GM12878 (cell line): ENCODE measurements at regions not wholly inside any gene's neighbourhood (a gene's known extent, or its start where the extent isn't known, plus 50 kb on each side); places are given as distances from the start of the nearest gene placed in this dataset.

Source experiments
- ASH2L ChIP-seq: fragments of 300-600, 200-600 bp; sonication (generic); IDR thresholded peaks from 2 replicates; pipeline ENCODE4 v1.6.1; 2017; ENCODE audit warnings: low read depth, mild to moderate bottlenecking, borderline replicate concordance
- ATF3 ChIP-seq: IDR thresholded peaks from 2 replicates; pipeline ENCODE4 v1.6.1; 2011; ENCODE audit warnings: low read depth, mild to moderate bottlenecking, low read length, moderate library complexity, borderline replicate concordance; ENCODE audit errors: extremely low read depth
- SIN3A ChIP-seq: IDR thresholded peaks from 2 replicates; pipeline ENCODE4 v1.6.1; 2012; ENCODE audit warnings: low read depth, low read length, improper control_type of control experiment
- USF1 ChIP-seq: IDR thresholded peaks from 2 replicates; pipeline ENCODE4 v1.6.1; 2011; ENCODE audit warnings: borderline replicate concordance, low read depth, mild to moderate bottlenecking, moderate library complexity, mixed read lengths, low read length; ENCODE audit not compliant: insufficient read depth; ENCODE audit errors: extremely low read length
- ZNF24 ChIP-seq: fragments of 450-650 bp; IDR thresholded peaks from 2 replicates; pipeline ENCODE4 v1.6.1; 2017; ENCODE audit warnings: antibody characterized with exemption, mild to moderate bottlenecking
- TF ChIP-seq, protein P1 (sequence below), 3 experiments: IDR thresholded peaks in 2 of 3; conservative IDR thresholded peaks in 1 of 3; 2 replicates each; pipeline ENCODE4 v1.5.1; 2011; ENCODE audit warnings: low read depth in 3 of 3, low read length in 3 of 3, mild to moderate bottlenecking in 3 of 3, control low read depth in 2 of 3, moderate library complexity in 2 of 3, inconsistent platforms in 1 of 3, mixed read lengths in 1 of 3; ENCODE audit not compliant: control insufficient read depth in 2 of 3, insufficient read depth in 1 of 3; ENCODE audit errors: extremely low read depth in 1 of 3
- TF ChIP-seq, protein P2 (sequence below): fragments of 450-650 bp; IDR thresholded peaks from 2 replicates; pipeline ENCODE4 v1.6.1; 2017; ENCODE audit warnings: borderline replicate concordance

DNA sequence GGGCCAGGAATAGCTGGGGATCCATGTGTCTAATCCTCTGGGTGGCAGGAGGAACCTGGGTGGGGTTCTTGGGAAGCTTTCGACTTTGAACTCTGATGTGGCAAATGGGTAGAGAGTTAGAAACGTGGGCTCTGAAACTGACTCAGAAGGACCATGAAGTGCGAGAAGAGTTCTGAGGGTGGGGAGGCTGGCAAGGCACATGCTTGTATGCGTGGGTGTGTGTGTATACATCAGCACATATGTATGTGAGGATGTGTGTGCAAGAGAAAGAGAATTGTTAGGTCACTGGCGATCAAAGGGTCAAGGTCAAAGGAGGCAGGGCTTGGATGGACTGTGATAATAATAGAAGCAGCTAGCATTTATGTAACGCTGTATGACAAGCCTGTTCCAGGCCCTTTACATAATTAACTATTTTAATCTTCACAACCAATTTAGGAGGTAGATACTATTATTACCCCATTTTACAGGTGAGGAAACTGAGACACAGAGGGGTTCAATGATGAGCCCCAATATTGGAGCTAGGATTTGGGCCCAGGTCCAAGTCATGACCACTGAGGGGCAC, 84.5 kb upstream of the POU3F1 start:
- TF ChIP-seq ZNF24 (no peak), ATF3 (no peak), USF1 (no peak), ASH2L (no peak), SIN3A (no peak)
- TF ChIP-seq, protein P1, sequence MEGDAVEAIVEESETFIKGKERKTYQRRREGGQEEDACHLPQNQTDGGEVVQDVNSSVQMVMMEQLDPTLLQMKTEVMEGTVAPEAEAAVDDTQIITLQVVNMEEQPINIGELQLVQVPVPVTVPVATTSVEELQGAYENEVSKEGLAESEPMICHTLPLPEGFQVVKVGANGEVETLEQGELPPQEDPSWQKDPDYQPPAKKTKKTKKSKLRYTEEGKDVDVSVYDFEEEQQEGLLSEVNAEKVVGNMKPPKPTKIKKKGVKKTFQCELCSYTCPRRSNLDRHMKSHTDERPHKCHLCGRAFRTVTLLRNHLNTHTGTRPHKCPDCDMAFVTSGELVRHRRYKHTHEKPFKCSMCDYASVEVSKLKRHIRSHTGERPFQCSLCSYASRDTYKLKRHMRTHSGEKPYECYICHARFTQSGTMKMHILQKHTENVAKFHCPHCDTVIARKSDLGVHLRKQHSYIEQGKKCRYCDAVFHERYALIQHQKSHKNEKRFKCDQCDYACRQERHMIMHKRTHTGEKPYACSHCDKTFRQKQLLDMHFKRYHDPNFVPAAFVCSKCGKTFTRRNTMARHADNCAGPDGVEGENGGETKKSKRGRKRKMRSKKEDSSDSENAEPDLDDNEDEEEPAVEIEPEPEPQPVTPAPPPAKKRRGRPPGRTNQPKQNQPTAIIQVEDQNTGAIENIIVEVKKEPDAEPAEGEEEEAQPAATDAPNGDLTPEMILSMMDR (IDR thresholded peaks at IDR 0.05 in 2 of 3, conservative IDR thresholded peaks at IDR 0.05 in 1 of 3; ENCODE audit: control insufficient read depth in 2 of 3, extremely low read depth in 1 of 3, insufficient read depth in 1 of 3, low read depth in 3 of 3, low read length in 3 of 3), result no peak
- TF ChIP-seq, protein P2, sequence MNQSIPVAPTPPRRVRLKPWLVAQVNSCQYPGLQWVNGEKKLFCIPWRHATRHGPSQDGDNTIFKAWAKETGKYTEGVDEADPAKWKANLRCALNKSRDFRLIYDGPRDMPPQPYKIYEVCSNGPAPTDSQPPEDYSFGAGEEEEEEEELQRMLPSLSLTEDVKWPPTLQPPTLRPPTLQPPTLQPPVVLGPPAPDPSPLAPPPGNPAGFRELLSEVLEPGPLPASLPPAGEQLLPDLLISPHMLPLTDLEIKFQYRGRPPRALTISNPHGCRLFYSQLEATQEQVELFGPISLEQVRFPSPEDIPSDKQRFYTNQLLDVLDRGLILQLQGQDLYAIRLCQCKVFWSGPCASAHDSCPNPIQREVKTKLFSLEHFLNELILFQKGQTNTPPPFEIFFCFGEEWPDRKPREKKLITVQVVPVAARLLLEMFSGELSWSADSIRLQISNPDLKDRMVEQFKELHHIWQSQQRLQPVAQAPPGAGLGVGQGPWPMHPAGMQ, result no peak
